SU-DHL-6 (cell line): ENCODE measurements at regions not wholly inside any gene's neighbourhood (a gene's known extent, or its start where the extent isn't known, plus 50 kb on each side); places are given as distances from the start of the nearest gene placed in this dataset.

Experiments
- H2AFZ ChIP-seq: fragments of 200-600 bp; sonication (generic); 2 replicates; pipeline ENCODE4 v1.6.1; 2014; ENCODE audit warnings: low read depth, mild to moderate bottlenecking, moderate library complexity, mixed read lengths, antibody characterized with exemption, low read length; ENCODE audit not compliant: severe bottlenecking
- H3F3A ChIP-seq: fragments of 200-600 bp; shearing (Covaris generic); 2 replicates; pipeline ENCODE4 v1.6.0; 2016; ENCODE audit warnings: antibody characterized with exemption, mild to moderate bottlenecking; ENCODE audit not compliant: insufficient read depth
- H3K27ac ChIP-seq: fragments of 200-600 bp; sonication (generic); 2 replicates; pipeline ENCODE4 v1.5.1; 2016; ENCODE audit warnings: low read depth, mild to moderate bottlenecking, low read length, moderate library complexity, mixed read lengths
- H3K27me3 ChIP-seq: fragments of 200-600 bp; sonication (generic), shearing (Covaris generic); 2 replicates; pipeline ENCODE4 v1.6.0; 2014; ENCODE audit warnings: mild to moderate bottlenecking, low read length
- H3K36me3 ChIP-seq: fragments of 200-600 bp; sonication (generic); 2 replicates; pipeline ENCODE4 v1.6.1; 2014; ENCODE audit warnings: mild to moderate bottlenecking, low read length, mixed read lengths
- H3K4me2 ChIP-seq: fragments of 300-600, 200-600 bp; shearing (Covaris generic), sonication (generic); 2 replicates; pipeline ENCODE4 v1.6.0; 2014; ENCODE audit warnings: low read length, low read depth, mild to moderate bottlenecking; ENCODE audit not compliant: poor library complexity, severe bottlenecking
- H3K4me3 ChIP-seq: fragments of 200-600 bp; sonication (generic); 2 replicates; pipeline ENCODE4 v1.5.1; 2014; ENCODE audit warnings: antibody characterized with exemption, low read length, mild to moderate bottlenecking, mixed read lengths; ENCODE audit not compliant: insufficient read depth, poor library complexity, severe bottlenecking
- H3K79me2 ChIP-seq: fragments of 200-600 bp; sonication (generic); 2 replicates; pipeline ENCODE4 v1.6.1; 2014; ENCODE audit warnings: mild to moderate bottlenecking, low read length, moderate library complexity; ENCODE audit not compliant: insufficient read depth
- H3K9ac ChIP-seq: fragments of 200-600 bp; sonication (generic); 2 replicates; pipeline ENCODE4 v1.7.0; 2014; ENCODE audit warnings: mild to moderate bottlenecking, low read length
- H3K9me2 ChIP-seq: fragments of 200-600 bp; sonication (generic); replicated peaks from 2 replicates; pipeline ENCODE4 v1.6.1; 2014; ENCODE audit warnings: low read length; ENCODE audit not compliant: insufficient read depth
- H3K9me3 ChIP-seq: fragments of 200-600 bp; sonication (generic); 2 replicates; pipeline ENCODE4 v1.6.1; 2014; ENCODE audit warnings: low read length, mixed read lengths; ENCODE audit not compliant: insufficient read depth
- H4K20me1 ChIP-seq: fragments of 200-600 bp; sonication (generic); 2 replicates; pipeline ENCODE4 v1.6.1; 2014; ENCODE audit warnings: low read depth, mild to moderate bottlenecking, antibody characterized with exemption, low read length, moderate library complexity, mixed read lengths
- EZH2phosphoT487 ChIP-seq: fragments of 200-600 bp; sonication (generic), shearing (Covaris generic); conservative IDR thresholded peaks from 2 replicates; pipeline ENCODE4 v1.6.1; 2018; ENCODE audit warnings: mild to moderate bottlenecking, antibody characterized with exemption, low read length, moderate library complexity, mixed read lengths
- TF ChIP-seq, protein P1 (sequence below): fragments of 200-600 bp; sonication (generic); IDR thresholded peaks from one replicate; pipeline ENCODE4 v1.5.1; 2017; ENCODE audit warnings: antibody characterized with exemption, mild to moderate bottlenecking, low read length, moderate library complexity; ENCODE audit not compliant: insufficient read depth, poor library complexity, severe bottlenecking

GRCh38 chr7:46007194-46007593 is 86.1 kb upstream of the IGFBP3 start:
- TF ChIP-seq EZH2phosphoT487, result no peak
- TF ChIP-seq, protein P1, sequence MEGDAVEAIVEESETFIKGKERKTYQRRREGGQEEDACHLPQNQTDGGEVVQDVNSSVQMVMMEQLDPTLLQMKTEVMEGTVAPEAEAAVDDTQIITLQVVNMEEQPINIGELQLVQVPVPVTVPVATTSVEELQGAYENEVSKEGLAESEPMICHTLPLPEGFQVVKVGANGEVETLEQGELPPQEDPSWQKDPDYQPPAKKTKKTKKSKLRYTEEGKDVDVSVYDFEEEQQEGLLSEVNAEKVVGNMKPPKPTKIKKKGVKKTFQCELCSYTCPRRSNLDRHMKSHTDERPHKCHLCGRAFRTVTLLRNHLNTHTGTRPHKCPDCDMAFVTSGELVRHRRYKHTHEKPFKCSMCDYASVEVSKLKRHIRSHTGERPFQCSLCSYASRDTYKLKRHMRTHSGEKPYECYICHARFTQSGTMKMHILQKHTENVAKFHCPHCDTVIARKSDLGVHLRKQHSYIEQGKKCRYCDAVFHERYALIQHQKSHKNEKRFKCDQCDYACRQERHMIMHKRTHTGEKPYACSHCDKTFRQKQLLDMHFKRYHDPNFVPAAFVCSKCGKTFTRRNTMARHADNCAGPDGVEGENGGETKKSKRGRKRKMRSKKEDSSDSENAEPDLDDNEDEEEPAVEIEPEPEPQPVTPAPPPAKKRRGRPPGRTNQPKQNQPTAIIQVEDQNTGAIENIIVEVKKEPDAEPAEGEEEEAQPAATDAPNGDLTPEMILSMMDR, result no peak
- no peaks in the 10 kb centered on the region for H3K27me3 ChIP-seq
- H3K9me2 ChIP-seq, result no peaks in the 10 kb centered on the region
- no peaks in the 10 kb centered on the region for H3F3A ChIP-seq
- H3K9me3 ChIP-seq, result no peaks in the 10 kb centered on the region
- no peaks in the 10 kb centered on the region for H3K36me3 ChIP-seq
- H3K4me3 ChIP-seq, result no peak overlapping the region
- no peaks in the 10 kb centered on the region for H4K20me1 ChIP-seq
- no peak overlapping the region for H2AFZ ChIP-seq
- no peak overlapping the region for H3K27ac ChIP-seq
- no peak overlapping the region for H3K4me2 ChIP-seq
- no peak overlapping the region for H3K9ac ChIP-seq
- H3K79me2 ChIP-seq, result no peaks in the 10 kb centered on the region

- no peaks in the 10 kb centered on the region for H4K20me1 ChIP-seq
- no peaks in the 10 kb centered on the region for H3K36me3 ChIP-seq
- no peaks in the 10 kb centered on the region for H3K9me2 ChIP-seq
- H3K27ac ChIP-seq, result no peak overlapping the region
- H3K9ac ChIP-seq, result no peak overlapping the region
- no peak overlapping the region for H3K4me2 ChIP-seq
- no peaks in the 10 kb centered on the region for H3K9me3 ChIP-seq
- TF ChIP-seq, protein P1, result no peak
- TF ChIP-seq EZH2phosphoT487, result no peak
- H3F3A ChIP-seq, result no peaks in the 10 kb centered on the region
- no peaks in the 10 kb centered on the region for H3K79me2 ChIP-seq
- no peak overlapping the region for H3K4me3 ChIP-seq
- H3K27me3 ChIP-seq, result no peaks in the 10 kb centered on the region
- H2AFZ ChIP-seq, result no peak overlapping the region
Measured at GRCh38 chr7:46006723-46007122, 85.7 kb upstream of the IGFBP3 start.

GRCh38 chr7:46006212-46006611 is 85.1 kb upstream of the IGFBP3 start:
- Histone ChIP-seq H3K36me3 (no peaks in the 10 kb centered on the region), H3K79me2 (no peaks in the 10 kb centered on the region), H3K9me3 (no peaks in the 10 kb centered on the region), H4K20me1 (no peaks in the 10 kb centered on the region), H3K4me3 (no peak overlapping the region), H3K27ac (no peak overlapping the region), H2AFZ (no peak overlapping the region), H3K27me3 (no peaks in the 10 kb centered on the region), H3K4me2 (no peak overlapping the region), H3K9me2 (no peaks in the 10 kb centered on the region), H3K9ac (no peak overlapping the region), H3F3A (no peaks in the 10 kb centered on the region)
- TF ChIP-seq, protein P1, result no peak
- no peak for TF ChIP-seq EZH2phosphoT487

- Histone ChIP-seq H2AFZ (no peak overlapping the region), H3K4me2 (no peak overlapping the region), H3F3A (no peaks in the 10 kb centered on the region), H3K9ac (no peak overlapping the region), H3K79me2 (no peaks in the 10 kb centered on the region), H3K9me3 (no peaks in the 10 kb centered on the region), H3K36me3 (no peaks in the 10 kb centered on the region), H3K9me2 (no peaks in the 10 kb centered on the region), H3K27ac (no peak overlapping the region), H3K4me3 (no peak overlapping the region), H3K27me3 (no peaks in the 10 kb centered on the region), H4K20me1 (no peaks in the 10 kb centered on the region)
- TF ChIP-seq, protein P1, result no peak
Measured at GRCh38 chr7:46004965-46005364, 83.9 kb upstream of the IGFBP3 start.
